Mucosa of descending colon (tissue), 3 donors: ENCODE measurements at regions not wholly inside any gene's neighbourhood (a gene's known extent, or its start where the extent isn't known, plus 50 kb on each side); places are given as distances from the start of the nearest gene placed in this dataset.
"Not testable (repeated sequence)": the region's sequence is repeated elsewhere in the genome, so short reads cannot be mapped to it uniquely, and the experiment has no call there.

Experiments
- ATAC-seq: fragments of 200-7000 bp; cut with Tn5 transposase; one replicate; pipeline ENCODE4 v1.9.1; 2020; ENCODE audit warnings: mild to moderate bottlenecking, moderate library complexity
- DNase-seq, 3 donors: peaks; one replicate each; pipeline ENCODE4 v3.0.0-alpha.2; 2020
- H3K36me3 ChIP-seq: fragments of 200-600 bp; one replicate; pipeline ENCODE4 v1.8.0; 2021; ENCODE audit warnings: low read depth, mild to moderate bottlenecking
- H3K4me1 ChIP-seq: fragments of 200-600 bp; one replicate; pipeline ENCODE4 v1.8.0; 2021; ENCODE audit warnings: low read depth, mild to moderate bottlenecking
- H3K4me3 ChIP-seq: fragments of 200-600 bp; one replicate; pipeline ENCODE4 v1.8.0; 2021; ENCODE audit warnings: mild to moderate bottlenecking
- H3K9me3 ChIP-seq: fragments of 200-600 bp; one replicate; pipeline ENCODE4 v1.8.0; 2021; ENCODE audit warnings: mild to moderate bottlenecking
- CTCF ChIP-seq: fragments of 200-600 bp; IDR thresholded peaks from one replicate; pipeline ENCODE4 v1.8.0; 2022; ENCODE audit warnings: antibody characterized with exemption, mild to moderate bottlenecking
- intact Hi-C, 2 donors: fragments of 100-400 bp; cut with DNase I in 1 of 2; cut with micrococcal nuclease in 1 of 2; formaldehyde crosslinking; loops; one replicate each; pipeline versions ENCODE4 v1.11.0 to v1.11.1; 2022; cut with DNase I, micrococcal nuclease
- donor health status: DM: no; HTN: no; CAD: no; lungs with moderate emphysema.
- donor health status: DM: no; HTN: no; CAD: no.
- donor health status: DM: no; HTN: yes; CAD: no.

- Histone ChIP-seq H3K4me3 (no peak overlapping the region), H3K9me3 (peaks cover 21% of the 10 kb centered on the region), H3K36me3 (no peaks in the 10 kb centered on the region), H3K4me1 (no peaks in the 10 kb centered on the region)
- TF ChIP-seq CTCF, result no peak
- intact Hi-C loops, result no loop called here
- ATAC-seq, result no peak
- DNase-seq, result no peak
Measured at GRCh38 chr13:55577082-55577846, 1563.5 kb upstream of the PRR20A start.

- peaks cover 23% of the 10 kb centered on the region for H3K9me3 ChIP-seq
- H3K4me3 ChIP-seq, result no peak overlapping the region
- ATAC-seq (no peak), DNase-seq (no peak)
- H3K4me1 ChIP-seq, result no peaks in the 10 kb centered on the region
- H3K36me3 ChIP-seq, result no peaks in the 10 kb centered on the region
- TF ChIP-seq CTCF, result no peak
- intact Hi-C loops, result no loop called here
Measured at GRCh38 chr13:55577847-55578210, 1562.9 kb upstream of the PRR20A start.

- H3K9me3 ChIP-seq, result peaks cover 15% of the 10 kb centered on the region
- H3K36me3 ChIP-seq, H3K4me1 ChIP-seq, intact Hi-C loops, H3K4me3 ChIP-seq, DNase-seq, ATAC-seq: not testable (repeated sequence)
Measured at GRCh38 chr13:55582294-55582693, 1558.4 kb upstream of the PRR20A start.

GRCh38 chr13:55583953-55584593, 1556.6 kb upstream of the PRR20A start:
- intact Hi-C loops, result no loop called here
- Histone ChIP-seq H3K4me3 (no peak overlapping the region), H3K9me3 (peaks cover 15% of the 10 kb centered on the region), H3K4me1 (no peaks in the 10 kb centered on the region), H3K36me3 (no peaks in the 10 kb centered on the region)
- no peak for DNase-seq
- no peak for ATAC-seq
- TF ChIP-seq CTCF, result no peak

GRCh38 chr13:55602784-55603183, 1537.9 kb upstream of the PRR20A start:
- ATAC-seq (no peak), DNase-seq (no peak)
- H3K9me3 ChIP-seq, result peaks cover 11% of the 10 kb centered on the region
- no peaks in the 10 kb centered on the region for H3K4me1 ChIP-seq
- no peak overlapping the region for H3K4me3 ChIP-seq
- H3K36me3 ChIP-seq, result no peaks in the 10 kb centered on the region
- TF ChIP-seq CTCF, result no peak
- intact Hi-C loops, result loop anchor here in 1 of 2 donors (10.0 kb wide), 1 partner anchor 58 kb away; no protein-coding TSS in a partner anchor

GRCh38 chr13:55606045-55606665, 1534.6 kb upstream of the PRR20A start:
- DNase-seq, result peak in 1 of 3 donors; percentile 34
- Histone ChIP-seq H3K4me3 (no peak overlapping the region), H3K36me3 (no peaks in the 10 kb centered on the region), H3K9me3 (peaks cover 26% of the 10 kb centered on the region), H3K4me1 (no peaks in the 10 kb centered on the region)
- ATAC-seq, result no peak
- no peak for TF ChIP-seq CTCF
- intact Hi-C loops, result loop anchor here in 1 of 2 donors (10.0 kb wide), 1 partner anchor 61 kb away; no protein-coding TSS in a partner anchor
